Lung (tissue), 11 donors: ENCODE measurements at regions not wholly inside any gene's neighbourhood (a gene's known extent, or its start where the extent isn't known, plus 50 kb on each side); places are given as distances from the start of the nearest gene placed in this dataset.

ENCODE experiments used
- ATAC-seq: fragments of 200-7000 bp; cut with Tn5 transposase; one replicate; pipeline ENCODE4 v1.9.1; 2020; ENCODE audit warnings: moderate number of reproducible peaks; ENCODE audit not compliant: insufficient read depth, low FRiP score
- DNase-seq, 3 donors: peaks; one replicate each; pipeline ENCODE4 v3.0.0-alpha.2; 2013 to 2017
- H3K27ac ChIP-seq, 2 donors: one replicate each; pipeline ENCODE4 v1.5.1; 2013; ENCODE audit warnings: mild to moderate bottlenecking in 2 of 2, moderate library complexity in 2 of 2, control low read depth in 1 of 2, inconsistent platforms in 1 of 2, low read depth in 1 of 2, low read length in 1 of 2
- H3K27me3 ChIP-seq, 3 donors: one replicate each; pipeline ENCODE4 v1.5.1; 2013; ENCODE audit warnings: low read length in 2 of 3; ENCODE audit not compliant: control insufficient read depth in 3 of 3, insufficient read depth in 3 of 3
- H3K36me3 ChIP-seq, 4 donors: one replicate each; pipeline ENCODE4 v1.5.1; 2013; ENCODE audit warnings: low read length in 4 of 4, mild to moderate bottlenecking in 1 of 4, moderate library complexity in 1 of 4; ENCODE audit not compliant: control insufficient read depth in 4 of 4, insufficient read depth in 4 of 4
- H3K4me1 ChIP-seq, 5 donors: one replicate each; pipeline ENCODE4 v1.5.1; 2013; ENCODE audit warnings: low read length in 5 of 5, mild to moderate bottlenecking in 2 of 5, moderate library complexity in 1 of 5; ENCODE audit not compliant: control insufficient read depth in 5 of 5, insufficient read depth in 5 of 5
- H3K4me3 ChIP-seq: one replicate; pipeline ENCODE4 v1.5.1; 2013; ENCODE audit warnings: mild to moderate bottlenecking, control low read depth, moderate library complexity
- H3K9ac ChIP-seq, 2 donors: one replicate each; pipeline ENCODE4 v1.5.1; 2013; ENCODE audit warnings: low read length in 2 of 2, control low read depth in 1 of 2; ENCODE audit not compliant: insufficient read depth in 1 of 2
- H3K9me3 ChIP-seq, 4 donors: one replicate each; pipeline ENCODE4 v1.5.1; 2013; ENCODE audit warnings: low read length in 3 of 4, mild to moderate bottlenecking in 1 of 4, moderate library complexity in 1 of 4; ENCODE audit not compliant: control insufficient read depth in 4 of 4, insufficient read depth in 3 of 4
- WGBS, 2 donors: extraction: QIAGEN DNeasy Blood & Tissue Kit; methylation state at CpG; one replicate each; pipeline ENCODE4 v1.1.7; 2013; 5-methylcytosine and 5-hydroxymethylcytosine counted together
- TF ChIP-seq, protein P1 (sequence below): IDR thresholded peaks from 2 replicates; pipeline ENCODE4 v1.5.1; 2012; ENCODE audit warnings: mild to moderate bottlenecking; ENCODE audit errors: control extremely low read depth, extremely low read depth
- donor health status: control.
- donor health status: control.
- donor health status: Bipolar disorder and iron deficiency.
- donor health status: healthy.
- donor health status: DM: yes; HTN: yes; CAD: no.

DNA sequence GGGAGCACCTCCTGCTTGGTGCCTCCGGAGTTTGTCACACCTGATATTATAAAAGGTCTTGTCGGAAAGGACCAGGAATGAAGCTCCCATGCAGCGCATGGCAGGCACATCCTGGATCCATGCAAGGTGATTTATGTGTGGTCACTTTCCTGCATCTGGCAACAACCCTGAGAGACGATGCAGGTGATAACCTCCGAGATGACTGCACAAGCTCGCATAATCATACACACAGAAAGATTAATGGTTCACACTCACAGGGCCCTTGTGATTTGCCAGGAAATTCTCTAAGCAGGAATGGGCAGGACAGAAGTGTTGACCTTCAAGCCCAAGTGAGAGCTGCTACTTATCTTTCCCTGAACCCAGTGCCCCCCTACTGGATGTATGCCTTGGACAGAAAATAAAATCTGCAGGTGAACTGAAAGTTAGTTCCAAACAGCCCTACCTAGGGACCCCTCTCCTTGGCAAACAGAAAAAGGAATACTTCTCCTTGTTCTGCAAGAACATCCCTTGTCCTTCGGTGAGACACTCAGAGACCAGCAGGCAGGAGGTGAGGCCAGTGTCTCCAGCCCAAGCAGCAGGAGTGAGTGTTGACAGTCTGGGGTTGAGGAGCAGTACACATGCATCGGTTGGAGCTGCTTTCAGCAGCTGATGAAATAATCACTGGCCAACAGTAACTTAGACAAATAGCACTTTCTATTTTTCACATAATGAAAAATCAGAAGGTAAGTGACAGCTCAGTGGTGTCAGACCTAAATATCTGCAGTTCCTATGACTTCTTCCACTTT, 619.4 kb upstream of the B3GAT1 start:
- WGBS, 2 donors = 48 to 54% methylated on average over 8 of the region's 8 CpGs
- H3K27me3 ChIP-seq = no peaks in the 10 kb centered on the region
- H3K27ac ChIP-seq = no peak overlapping the region
- H3K4me1 ChIP-seq = peaks cover 0 to 4% (median 0%) of the 10 kb centered on the region in 5 donors
- no peaks in the 10 kb centered on the region for H3K36me3 ChIP-seq
- no peak overlapping the region for H3K9ac ChIP-seq
- H3K4me3 ChIP-seq = no peak overlapping the region
- DNase-seq (no peak), ATAC-seq (no peak)
- TF ChIP-seq, protein P1, sequence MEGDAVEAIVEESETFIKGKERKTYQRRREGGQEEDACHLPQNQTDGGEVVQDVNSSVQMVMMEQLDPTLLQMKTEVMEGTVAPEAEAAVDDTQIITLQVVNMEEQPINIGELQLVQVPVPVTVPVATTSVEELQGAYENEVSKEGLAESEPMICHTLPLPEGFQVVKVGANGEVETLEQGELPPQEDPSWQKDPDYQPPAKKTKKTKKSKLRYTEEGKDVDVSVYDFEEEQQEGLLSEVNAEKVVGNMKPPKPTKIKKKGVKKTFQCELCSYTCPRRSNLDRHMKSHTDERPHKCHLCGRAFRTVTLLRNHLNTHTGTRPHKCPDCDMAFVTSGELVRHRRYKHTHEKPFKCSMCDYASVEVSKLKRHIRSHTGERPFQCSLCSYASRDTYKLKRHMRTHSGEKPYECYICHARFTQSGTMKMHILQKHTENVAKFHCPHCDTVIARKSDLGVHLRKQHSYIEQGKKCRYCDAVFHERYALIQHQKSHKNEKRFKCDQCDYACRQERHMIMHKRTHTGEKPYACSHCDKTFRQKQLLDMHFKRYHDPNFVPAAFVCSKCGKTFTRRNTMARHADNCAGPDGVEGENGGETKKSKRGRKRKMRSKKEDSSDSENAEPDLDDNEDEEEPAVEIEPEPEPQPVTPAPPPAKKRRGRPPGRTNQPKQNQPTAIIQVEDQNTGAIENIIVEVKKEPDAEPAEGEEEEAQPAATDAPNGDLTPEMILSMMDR = no peak
- peaks cover 0 to 2% (median 0%) of the 10 kb centered on the region in 4 donors for H3K9me3 ChIP-seq

DNA sequence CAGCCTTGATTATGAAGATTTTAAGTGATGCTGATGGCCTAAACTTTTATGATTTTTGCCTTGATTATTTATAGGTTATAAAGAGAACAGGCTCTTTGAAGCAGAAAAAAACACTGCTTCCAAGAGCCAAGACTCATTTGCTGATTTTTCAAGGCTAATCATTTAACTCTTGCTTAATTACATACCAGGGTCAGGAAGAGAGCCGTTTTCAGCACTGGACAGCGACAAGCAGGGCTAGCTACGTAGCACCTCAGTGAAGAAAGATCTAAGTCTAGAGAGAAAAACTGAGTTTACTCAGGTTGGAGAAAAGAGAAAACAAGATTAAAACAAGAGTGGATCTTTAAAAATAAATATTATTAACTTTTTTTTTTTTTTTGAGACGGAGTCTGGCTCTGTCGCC, 615.4 kb upstream of the B3GAT1 start:
- ATAC-seq (no peak), DNase-seq (peak; percentile 79 to 90 (median 81))
- 21% methylated on average over 4 of the region's 5 CpGs for WGBS, 2 donors
- TF ChIP-seq, protein P1 = no peak
- Histone ChIP-seq H3K4me3 (no peak overlapping the region), H3K9ac (no peak overlapping the region), H3K4me1 (peaks cover 0 to 4% (median 0%) of the 10 kb centered on the region in 5 donors), H3K9me3 (peaks cover 0 to 2% (median 0%) of the 10 kb centered on the region in 4 donors), H3K36me3 (no peaks in the 10 kb centered on the region), H3K27ac (no peak overlapping the region), H3K27me3 (no peaks in the 10 kb centered on the region)

DNA sequence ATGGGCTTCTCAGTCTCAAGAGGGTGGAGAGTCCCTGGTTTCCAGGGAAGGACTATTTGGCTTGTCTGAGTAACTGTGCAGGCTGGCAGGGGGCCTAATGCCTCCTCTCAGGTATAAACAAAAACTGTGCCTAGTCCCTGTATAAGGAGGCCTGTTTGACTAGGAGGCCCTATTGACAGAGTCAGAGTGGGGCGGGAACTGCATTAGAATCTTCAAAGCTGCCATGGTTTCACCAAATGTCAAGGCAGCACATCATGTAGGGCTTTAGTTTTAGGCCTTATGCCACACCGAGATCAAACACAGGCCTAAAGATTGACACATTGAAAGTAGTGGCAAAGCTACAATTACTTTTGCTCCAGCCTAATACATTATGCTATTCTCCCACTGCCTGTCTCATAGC, 611.5 kb upstream of the B3GAT1 start:
- H3K9ac ChIP-seq = no peak overlapping the region
- no peak overlapping the region for H3K4me3 ChIP-seq
- no peaks in the 10 kb centered on the region for H3K36me3 ChIP-seq
- no peaks in the 10 kb centered on the region for H3K4me1 ChIP-seq
- TF ChIP-seq, protein P1 = no peak
- 81 to 82% methylated on average over 2 of the region's 2 CpGs for WGBS, 2 donors
- no peak overlapping the region for H3K27ac ChIP-seq
- ATAC-seq = no peak
- H3K27me3 ChIP-seq = no peaks in the 10 kb centered on the region
- no peak for DNase-seq
- peaks cover 0 to 3% (median under 1%) of the 10 kb centered on the region in 4 donors for H3K9me3 ChIP-seq
